VCaP (cell line): ENCODE measurements at regions not wholly inside any gene's neighbourhood (a gene's known extent, or its start where the extent isn't known, plus 50 kb on each side); places are given as distances from the start of the nearest gene placed in this dataset.
"Not testable (repeated sequence)": the region's sequence is repeated elsewhere in the genome, so short reads cannot be mapped to it uniquely, and the experiment has no call there.

Experiments
- H3K27ac ChIP-seq: fragments of 450-650 bp; 2 replicates; pipeline ENCODE4 v1.5.1; 2017
- TF ChIP-seq, protein P1 (sequence below): fragments of 450-650 bp; conservative IDR thresholded peaks from 2 replicates; pipeline ENCODE4 v1.5.1; 2017; ENCODE audit warnings: mild to moderate bottlenecking, moderate library complexity

DNA sequence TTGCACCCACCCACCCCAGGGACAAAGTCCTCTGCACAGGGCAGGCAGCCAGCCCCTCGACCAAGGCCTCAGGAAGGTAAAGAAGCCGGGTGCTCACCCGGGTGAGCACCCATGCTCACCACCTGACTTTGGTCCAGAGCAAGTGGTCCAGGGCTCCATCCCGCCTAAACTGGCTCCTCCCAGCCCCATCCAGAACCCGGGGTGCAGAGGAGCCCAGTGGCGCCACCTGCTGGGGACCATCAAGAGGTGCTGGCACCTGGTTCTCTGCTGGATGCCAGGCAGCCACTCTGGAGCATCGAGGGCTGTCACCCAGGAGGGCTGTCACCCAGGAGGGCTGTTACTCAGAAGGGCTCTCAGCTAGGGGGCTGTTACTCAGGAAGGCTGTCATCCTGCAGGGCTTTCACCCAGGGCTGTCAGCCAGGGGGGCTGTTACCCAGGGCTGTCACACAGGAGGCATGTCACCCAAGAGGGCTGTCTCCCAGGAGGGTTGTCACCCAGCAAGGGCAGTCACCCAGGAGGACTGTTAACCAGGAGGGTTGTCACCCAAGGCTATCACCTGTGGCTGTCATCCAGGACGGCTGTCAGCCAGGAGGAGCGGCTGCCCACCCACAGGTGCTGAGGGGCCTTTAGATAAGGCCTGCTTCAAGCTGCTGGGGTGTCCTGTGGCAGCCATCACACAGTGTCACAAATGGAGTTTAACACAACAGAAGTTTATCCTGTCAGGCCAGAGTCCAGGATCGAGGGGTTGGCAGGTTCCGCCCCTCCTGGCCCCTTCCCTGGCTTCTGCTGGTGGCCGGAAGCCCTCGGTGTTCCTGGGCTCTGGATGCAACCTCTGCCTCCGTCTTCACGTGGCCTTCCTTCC lies 98.5 kb downstream of the TNFRSF13B start:
- H3K27ac ChIP-seq: no peak overlapping the region
- TF ChIP-seq, protein P1, sequence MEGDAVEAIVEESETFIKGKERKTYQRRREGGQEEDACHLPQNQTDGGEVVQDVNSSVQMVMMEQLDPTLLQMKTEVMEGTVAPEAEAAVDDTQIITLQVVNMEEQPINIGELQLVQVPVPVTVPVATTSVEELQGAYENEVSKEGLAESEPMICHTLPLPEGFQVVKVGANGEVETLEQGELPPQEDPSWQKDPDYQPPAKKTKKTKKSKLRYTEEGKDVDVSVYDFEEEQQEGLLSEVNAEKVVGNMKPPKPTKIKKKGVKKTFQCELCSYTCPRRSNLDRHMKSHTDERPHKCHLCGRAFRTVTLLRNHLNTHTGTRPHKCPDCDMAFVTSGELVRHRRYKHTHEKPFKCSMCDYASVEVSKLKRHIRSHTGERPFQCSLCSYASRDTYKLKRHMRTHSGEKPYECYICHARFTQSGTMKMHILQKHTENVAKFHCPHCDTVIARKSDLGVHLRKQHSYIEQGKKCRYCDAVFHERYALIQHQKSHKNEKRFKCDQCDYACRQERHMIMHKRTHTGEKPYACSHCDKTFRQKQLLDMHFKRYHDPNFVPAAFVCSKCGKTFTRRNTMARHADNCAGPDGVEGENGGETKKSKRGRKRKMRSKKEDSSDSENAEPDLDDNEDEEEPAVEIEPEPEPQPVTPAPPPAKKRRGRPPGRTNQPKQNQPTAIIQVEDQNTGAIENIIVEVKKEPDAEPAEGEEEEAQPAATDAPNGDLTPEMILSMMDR: peak; percentile 65

DNA sequence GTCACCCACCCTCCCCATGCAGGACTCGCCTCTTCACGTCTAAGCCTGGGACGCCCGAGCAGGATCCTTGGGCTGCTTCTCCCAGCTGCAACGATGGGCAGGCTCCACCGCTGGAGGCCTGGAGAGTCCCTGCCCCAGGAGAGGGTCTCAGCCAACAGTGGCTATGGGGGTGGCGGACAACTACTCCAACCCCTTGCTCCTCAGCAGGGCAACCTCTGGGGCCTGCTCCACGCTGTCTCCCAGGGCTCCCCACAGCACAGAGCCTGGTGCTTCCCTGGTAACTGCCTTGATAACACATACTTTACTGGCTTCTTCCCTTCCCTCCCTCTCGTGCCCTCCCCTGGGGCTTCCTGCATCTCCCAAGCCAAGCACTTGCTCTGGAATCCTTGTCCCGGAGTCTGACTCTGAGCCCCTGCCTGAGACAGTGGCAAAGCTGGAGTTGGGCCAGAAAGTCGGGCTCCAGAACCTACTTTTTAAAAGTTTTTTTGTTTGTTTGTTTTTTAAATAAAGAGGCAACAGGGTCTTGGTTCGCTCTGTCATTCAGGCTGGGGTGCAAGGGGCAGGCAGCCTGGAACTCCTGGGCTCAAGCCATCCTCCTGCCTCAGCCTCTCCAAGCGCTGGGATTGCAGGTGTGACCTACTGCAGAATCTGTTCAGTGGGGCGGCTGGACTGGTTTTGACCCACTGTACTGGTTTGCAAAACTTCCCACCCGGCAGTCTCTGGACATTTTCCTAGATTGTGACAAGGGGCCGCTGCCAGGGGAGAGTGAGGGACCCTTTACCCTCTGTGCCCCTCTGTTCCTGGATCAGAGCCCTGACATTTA lies 99.4 kb downstream of the TNFRSF13B start:
- TF ChIP-seq, protein P1: no peak
- no peak overlapping the region for H3K27ac ChIP-seq

DNA sequence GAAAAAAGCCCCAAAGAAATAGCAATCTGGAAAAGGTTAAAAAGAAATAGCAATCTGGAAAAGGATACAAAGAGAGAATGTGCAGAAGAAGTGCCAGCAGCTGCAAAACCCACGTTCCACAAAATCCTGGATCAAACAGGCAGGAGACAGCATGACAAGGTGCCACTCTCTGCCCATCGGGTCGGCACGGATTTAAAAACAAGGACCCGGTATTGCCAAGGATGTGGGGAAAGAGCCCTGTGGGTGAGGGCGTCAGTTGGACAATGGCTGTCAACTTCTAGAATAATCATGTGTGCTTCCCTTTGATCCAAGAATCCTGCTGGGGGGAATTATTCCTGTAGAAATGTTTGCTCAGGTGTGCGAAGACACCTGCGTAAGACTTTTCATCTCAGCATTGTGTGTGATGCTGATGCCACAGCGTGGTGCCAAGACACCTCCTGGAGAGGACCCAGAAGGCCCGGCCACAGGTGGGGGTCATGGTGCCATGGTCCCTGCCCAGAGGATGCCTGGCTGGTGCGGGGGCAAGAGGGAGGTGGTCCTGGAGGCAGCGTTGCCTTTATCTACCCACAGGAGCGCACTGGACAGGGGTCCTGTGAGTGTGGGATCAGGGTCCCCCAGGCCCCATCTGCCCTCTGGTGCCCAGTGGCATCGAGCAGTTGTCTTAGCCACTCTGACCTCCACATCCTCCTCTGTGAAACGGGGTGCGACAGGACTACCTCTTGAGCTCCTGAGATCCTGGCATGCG lies 100.3 kb downstream of the TNFRSF13B start:
- not testable (repeated sequence) for H3K27ac ChIP-seq

DNA sequence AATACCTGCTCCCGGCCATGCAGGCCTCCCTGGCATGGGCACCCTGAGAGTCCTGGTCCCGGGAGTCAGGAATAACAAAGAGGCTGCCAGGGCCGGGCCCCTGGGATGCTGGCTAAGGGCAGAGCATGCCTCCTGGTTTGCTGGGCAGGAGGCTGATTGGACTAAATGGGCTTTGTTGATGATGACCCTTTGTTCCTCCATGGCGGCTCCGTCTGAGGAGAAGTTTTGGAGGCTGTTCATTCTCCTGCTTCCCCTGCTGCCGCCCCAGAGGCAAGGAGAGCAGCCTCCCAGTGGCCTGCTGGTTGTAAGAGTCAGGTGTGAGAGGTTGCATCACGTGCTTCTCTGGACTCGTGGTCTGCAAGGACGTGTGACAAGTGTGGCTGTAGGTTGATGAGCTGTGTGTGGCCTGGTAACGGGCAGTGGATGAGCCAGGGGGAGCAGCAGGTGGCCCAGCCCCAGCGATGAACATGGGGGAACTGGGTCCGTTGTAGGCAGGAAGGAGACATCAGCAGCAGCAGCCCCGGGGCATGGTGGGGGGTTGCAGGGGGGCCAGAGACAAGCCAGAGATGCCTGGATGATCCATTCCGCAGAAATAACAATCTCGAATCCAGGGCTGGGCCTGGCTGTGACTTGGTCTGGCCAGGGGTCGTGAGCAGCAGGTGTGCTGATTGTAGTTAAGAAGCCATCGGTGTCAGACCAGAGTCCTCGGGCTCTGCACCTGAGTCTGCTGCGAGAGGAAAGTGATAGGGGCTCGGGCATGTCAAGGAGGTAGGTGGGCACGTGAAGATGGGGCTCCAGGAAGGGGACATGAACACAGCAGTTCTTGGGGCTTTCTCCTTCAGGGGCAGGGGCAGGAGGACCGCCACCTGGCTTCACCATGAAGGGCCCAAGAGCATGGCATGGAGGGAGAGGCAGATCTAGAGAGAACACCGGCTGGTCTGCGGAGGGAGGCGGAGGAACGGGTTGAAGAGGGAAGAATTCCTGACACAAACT lies 101.4 kb downstream of the TNFRSF13B start:
- TF ChIP-seq, protein P1: no peak
- no peak overlapping the region for H3K27ac ChIP-seq

DNA sequence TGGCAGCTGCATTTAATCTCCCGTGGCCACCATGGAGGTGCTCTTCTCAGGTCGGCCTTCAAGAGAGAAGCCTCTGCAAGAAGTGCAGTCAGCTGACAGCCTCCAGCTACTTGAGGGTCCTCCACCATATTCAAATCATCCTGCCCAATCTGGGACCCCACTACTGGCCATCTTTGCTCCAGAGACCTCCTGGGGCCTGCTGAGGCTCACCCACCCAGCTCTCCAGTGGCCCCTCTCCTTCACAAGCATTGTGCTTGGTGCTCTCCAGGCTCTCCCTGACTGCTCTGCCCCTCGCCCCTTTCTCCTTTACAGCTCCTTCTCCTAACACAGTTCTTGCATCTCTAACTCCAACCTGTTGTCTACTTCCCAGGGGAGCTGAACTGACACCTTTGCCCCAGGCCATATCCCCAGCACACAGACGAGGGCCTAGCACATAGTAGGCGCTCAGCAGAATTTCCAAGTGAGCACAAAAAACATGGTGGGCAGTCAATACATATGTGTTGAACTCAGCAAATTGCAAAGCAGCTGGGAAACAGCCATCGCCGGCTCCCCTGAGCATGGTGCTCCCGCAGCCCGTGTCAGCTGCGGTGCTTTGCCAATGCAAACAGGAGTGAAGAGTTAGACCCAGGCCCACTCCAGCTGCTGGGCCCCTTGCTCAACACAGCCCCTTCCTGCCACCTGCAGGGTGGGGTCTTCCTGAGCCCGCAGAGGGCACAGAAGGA lies 102.2 kb downstream of the TNFRSF13B start:
- H3K27ac ChIP-seq: not testable (repeated sequence)

DNA sequence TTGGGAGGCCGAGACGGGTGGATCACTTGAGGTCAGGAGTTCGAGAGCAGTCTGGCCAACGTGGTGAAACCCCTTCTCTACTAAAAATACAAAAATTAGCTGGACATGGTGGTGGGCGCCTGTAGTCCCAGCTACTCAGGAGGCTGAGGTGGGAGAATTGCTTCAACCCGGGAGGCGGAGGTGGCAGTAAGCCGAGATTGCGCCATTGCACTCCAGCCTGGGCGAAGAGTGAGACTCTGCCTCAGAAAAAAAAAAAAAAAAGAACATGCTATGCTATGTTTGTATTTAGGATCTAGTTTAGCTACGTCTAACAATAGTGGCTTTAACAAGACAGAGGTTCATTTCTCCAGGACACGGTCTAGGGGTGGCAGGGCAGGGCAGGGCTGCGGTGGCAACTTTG lies 103.3 kb downstream of the TNFRSF13B start:
- not testable (repeated sequence) for H3K27ac ChIP-seq

DNA sequence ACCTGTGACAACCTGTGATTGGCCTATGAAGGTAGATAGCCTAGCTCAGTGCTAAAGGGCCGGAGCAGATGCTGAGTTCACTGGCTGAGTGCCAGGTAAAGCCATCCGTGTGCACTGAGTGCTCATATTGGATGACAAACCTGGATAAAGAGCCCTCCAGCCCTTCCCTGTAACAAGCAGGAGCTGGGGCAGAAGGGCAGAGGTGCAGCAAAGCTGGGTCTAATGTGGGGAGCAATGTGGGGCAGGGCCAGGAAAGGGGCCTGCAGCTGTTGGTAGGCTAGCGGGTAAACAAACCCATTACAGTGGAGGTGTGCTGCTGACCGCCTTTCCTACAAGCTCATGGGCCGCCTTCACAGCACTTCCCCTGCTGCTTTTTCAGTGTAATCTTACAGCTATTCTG lies 104.4 kb downstream of the TNFRSF13B start:
- H3K27ac ChIP-seq: not testable (repeated sequence)

DNA sequence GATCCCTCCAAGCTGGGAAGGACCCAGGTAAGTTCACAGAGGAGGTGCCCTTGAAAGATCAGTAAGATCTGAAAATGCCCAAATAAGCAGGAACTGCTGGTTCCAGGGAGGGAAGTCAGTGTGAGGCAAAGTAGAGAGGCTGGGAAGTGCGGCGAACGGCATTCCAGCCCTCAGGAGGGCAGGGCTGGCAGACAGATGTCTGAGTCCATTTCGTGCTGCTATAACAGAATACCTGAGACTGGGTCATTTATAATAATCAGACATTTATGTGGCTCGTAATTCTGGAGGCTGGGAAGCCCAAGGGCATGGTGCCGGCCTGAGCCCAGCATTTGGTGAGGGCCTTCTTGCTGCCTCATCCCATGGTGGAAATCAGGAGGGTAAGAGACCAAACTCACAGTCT lies 105.1 kb downstream of the TNFRSF13B start:
- H3K27ac ChIP-seq: not testable (repeated sequence)

DNA sequence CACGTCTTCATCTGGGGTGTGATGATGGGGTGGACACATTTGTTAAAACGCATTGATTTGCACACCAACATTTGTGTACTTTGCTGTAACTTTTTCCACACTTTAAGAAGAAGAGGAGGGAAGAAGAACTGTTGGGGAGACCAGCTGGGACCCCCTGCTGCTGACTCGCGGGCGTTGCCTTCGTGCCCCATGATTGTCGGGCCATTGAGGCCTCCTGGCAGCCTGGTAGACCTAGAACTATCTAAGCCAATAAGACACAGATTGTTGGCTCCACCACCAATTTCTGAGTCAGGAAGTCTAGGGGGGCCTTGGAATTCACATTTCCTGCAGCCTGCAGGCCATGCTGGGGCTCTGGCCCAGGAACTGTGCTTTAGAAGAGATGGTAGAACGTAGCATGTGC lies 105.5 kb downstream of the TNFRSF13B start:
- H3K27ac ChIP-seq: no peak overlapping the region
- TF ChIP-seq, protein P1: no peak

DNA sequence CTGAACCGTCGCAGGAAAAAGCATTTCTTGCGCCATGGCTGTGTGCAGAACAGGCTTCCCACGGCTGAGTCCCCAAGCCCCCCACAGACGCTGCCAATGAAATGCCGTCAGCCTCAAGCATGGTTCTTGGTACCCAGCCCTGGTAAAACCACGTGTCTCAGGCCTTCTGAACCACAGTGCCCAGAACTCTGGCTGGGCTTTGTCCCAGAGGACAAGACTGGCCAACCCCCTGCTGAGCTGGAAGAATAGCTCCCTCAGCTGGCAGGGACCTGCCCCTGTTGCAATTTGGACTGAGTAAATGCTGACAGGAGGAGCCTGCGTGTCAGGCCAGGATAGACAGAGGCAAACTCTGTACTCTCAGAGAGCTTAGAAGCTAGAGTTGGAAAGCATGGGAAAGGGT lies 106.2 kb downstream of the TNFRSF13B start:
- not testable (repeated sequence) for H3K27ac ChIP-seq

DNA sequence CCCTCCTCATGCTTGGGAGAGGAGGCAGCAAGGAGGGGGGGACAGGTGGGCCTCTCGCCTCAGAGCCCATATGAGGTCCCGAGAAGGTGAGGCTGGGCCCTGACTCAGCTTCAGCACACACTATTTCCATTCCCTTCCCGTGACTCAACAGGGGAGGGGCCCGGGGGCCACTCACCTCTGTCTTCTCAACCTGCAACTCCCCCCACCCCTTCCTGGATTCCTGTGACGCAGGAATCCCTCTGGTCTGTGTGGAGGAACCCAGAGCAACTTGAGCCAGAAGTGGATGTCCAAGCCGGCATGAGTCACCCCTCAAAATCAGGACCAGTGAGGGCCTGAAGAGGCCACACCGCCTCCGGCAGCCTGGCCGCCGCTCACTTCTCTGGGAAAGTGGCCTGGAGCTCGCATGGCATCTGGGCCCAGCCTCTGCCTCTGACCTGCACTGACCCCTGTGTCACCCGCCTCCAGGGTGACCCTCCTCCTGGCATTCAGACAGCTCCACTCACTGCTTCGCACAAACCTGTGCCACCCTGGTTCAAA lies 106.8 kb downstream of the TNFRSF13B start:
- H3K27ac ChIP-seq: not testable (repeated sequence)

DNA sequence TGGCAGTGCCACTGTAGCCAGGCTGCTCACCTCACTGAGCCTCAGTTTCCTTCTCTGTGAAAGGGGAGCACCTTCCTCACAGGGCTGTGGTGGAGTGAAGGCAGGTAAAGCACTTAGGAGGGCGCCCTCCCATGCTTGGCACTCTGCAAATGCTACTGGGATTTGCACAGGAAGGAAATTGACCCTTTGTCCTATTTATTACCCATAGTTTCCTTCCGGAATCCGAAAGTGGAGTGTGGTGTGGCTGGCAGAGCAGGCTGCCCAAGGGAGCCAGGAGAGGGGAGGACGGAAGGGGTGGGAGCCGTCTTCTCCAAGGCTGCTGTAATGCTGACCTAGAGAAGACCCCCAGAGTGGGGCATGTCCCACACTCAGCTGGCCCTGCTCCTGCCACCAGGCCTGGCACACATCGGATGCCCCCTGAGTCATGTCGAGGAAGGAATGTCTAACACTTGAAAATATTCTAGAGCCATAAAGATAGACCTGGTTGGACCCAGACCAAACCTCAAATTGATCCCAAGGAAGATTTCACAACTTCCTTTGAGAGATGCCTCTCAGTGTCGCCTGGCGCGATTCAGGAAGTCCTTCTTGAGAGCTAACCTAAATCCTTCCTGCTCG lies 107.3 kb downstream of the TNFRSF13B start:
- not testable (repeated sequence) for H3K27ac ChIP-seq

DNA sequence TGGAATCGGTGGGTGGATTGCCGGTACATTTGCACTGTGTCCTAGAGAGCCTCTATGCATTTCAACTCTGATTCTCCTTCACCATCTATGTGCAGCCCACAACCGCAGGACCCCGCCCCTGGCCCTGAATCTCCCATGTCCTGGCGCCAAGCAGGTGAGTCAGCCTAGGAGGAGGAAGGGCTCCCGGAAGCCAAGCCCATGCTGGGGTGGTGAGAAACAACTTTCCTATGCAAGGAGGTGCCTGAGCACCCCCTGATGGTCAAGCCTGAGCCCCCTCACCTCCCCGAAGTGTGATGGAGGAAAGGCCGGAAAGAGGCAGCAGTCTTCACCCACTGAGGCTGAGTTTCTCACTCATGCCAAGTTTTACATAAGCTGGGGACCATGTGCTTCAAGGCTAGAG lies 110.8 kb downstream of the TNFRSF13B start:
- not testable (repeated sequence) for H3K27ac ChIP-seq
